Heart left ventricle (tissue), 13 donors: ENCODE measurements at regions not wholly inside any gene's neighbourhood (a gene's known extent, or its start where the extent isn't known, plus 50 kb on each side); places are given as distances from the start of the nearest gene placed in this dataset.

Experiments used
- CTCF ChIP-seq, 12 donors: fragments of 200-600 bp; sonication (generic) in 4 of 12; IDR thresholded peaks; one replicate each; pipeline versions ENCODE4 v1.5.0 to v1.8.0; 2018 to 2022; ENCODE audit warnings: antibody characterized with exemption in 12 of 12, mild to moderate bottlenecking in 5 of 12
- POLR2A ChIP-seq, 2 donors: fragments of 450-650 bp; IDR thresholded peaks; one replicate each; pipeline ENCODE4 v1.6.1; 2017; ENCODE audit warnings: antibody characterized with exemption in 2 of 2, mild to moderate bottlenecking in 2 of 2, moderate library complexity in 2 of 2
- donor health status: ischemic (EF 13 %, LVEDD 7.1; RV severe dilation, severe dysfunction).
- donor health status: DM: no; HTN: yes; CAD: no.
- donor health status: DM: no; HTN: no; CAD: no.
- donor health status: ischemic (EF 25% LVEDD 6.9; RV normal size, moderate dysfunction).
- donor health status: ischemic (EF 25% LVEDD 5.7; RV mildly dilated, moderate dysfunction).
- donor health status: ischemic (EF 35%, LVEDD 5.7; RV mildly dilated, moderate dysfunction).
- donor health status: nonischemic (EF 11% LVEDD 7.7; RV severe dilation, severe dysfunction).
- donor health status: DM: yes; HTN: yes; CAD: no.
- donor health status: PGD.
- donor health status: ischemic (EF 29% LVEDD 5.4; RV normal size, mild dysfunction).
- donor health status: nonischemic (EF 23%, LVEDD 6.1; RV moderate dilation, normal function).

DNA sequence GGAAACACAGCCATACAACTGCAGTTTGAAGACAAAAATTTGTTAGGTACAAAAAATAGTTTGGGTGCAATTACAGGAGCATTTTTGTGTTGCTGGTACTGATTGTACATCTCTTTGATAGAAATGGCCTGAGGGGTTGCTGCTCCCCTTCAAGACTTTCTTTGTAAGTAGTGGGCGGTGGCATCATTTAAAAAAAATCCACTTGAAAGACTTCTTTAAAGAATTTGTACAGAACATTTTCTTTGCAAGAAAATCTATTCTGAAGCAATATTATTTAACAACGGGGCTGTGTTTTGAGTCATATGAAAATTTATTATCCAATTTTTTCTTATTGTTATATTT lies 144.1 kb upstream of the CAV2 start:
- TF ChIP-seq CTCF (IDR thresholded peaks at IDR 0.05) (no peak), POLR2A (IDR thresholded peaks at IDR 0.05) (no peak)
